ENCODE measurements at regions not wholly inside any gene's neighbourhood (a gene's known extent, or its start where the extent isn't known, plus 50 kb on each side); places are given as distances from the start of the nearest gene placed in this dataset.
"Not testable (repeated sequence)": the region's sequence is repeated elsewhere in the genome, so short reads cannot be mapped to it uniquely, and the experiment has no call there.

DNA sequence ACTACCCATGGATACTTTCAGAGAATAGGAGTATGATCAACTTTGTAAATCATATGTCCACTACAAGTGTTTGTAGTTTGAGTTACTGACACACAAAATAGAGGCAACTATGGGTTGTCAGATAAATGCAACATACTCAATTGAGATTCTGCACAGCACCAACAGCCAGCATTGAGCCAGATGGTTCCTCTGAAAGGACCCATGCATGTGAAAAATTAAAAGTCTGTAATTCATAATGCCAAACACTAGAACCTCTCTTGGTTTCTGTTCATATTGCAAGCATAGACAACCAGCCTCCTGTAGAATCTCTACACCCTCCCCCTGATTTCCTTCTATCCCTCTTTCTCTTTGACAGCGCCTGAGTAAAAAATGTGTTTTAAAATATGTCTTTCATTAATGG is 831.0 kb downstream of the C12orf50 start:
- no peaks in the 10 kb centered on the region for H3K27me3 ChIP-seq (replicated peaks; ENCODE audit: control insufficient read depth, insufficient read depth, low read length)
- H3K36me3 ChIP-seq (ENCODE audit: control insufficient read depth, insufficient read depth, low read length) = no peaks in the 10 kb centered on the region
- no peak for DNase-seq (ENCODE audit: extremely low read depth, insufficient read length)
- no peak overlapping the region for H3K4me3 ChIP-seq (replicated peaks; ENCODE audit: low read depth, low read length)
- TF ChIP-seq CTCF (IDR thresholded peaks at IDR 0.05; ENCODE audit: insufficient read depth, low read length, poor library complexity, severe bottlenecking) = no peak

GRCh38 chr12:87196321-87196720 is 832.9 kb downstream of the C12orf50 start:
- no peak for TF ChIP-seq CTCF (IDR thresholded peaks at IDR 0.05; ENCODE audit: insufficient read depth, low read length, poor library complexity, severe bottlenecking)
- DNase-seq (ENCODE audit: extremely low read depth, insufficient read length) = no peak
- Histone ChIP-seq H3K27me3 (replicated peaks; ENCODE audit: control insufficient read depth, insufficient read depth, low read length) (no peaks in the 10 kb centered on the region), H3K4me3 (replicated peaks; ENCODE audit: low read depth, low read length) (no peak overlapping the region), H3K36me3 (ENCODE audit: control insufficient read depth, insufficient read depth, low read length) (no peaks in the 10 kb centered on the region)

DNA sequence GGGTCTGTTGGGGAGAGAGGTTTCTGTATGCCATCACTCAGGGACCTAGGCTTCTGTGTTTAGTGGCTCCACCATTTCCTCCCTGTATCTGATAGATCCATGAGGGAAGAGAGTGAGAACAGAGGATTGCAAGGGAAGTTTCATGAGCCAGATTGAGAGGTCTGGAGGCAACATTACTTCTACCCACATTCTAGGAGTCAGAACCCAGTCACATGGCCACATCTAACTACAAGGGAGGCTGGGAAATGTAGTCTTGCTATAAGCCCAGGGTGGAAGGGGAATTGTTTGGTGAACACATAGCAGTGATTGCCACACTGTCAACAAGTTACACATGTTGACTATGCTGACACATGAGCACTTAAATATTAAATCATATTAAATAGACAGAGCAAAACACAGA is 834.8 kb downstream of the C12orf50 start:
- not testable (repeated sequence) for H3K4me3 ChIP-seq (replicated peaks; ENCODE audit: low read depth, low read length); H3K36me3 ChIP-seq (ENCODE audit: control insufficient read depth, insufficient read depth, low read length); DNase-seq (ENCODE audit: extremely low read depth, insufficient read length); H3K27me3 ChIP-seq (replicated peaks; ENCODE audit: control insufficient read depth, insufficient read depth, low read length)

GRCh38 chr12:87185367-87185766 is 843.8 kb downstream of the C12orf50 start:
- no peaks in the 10 kb centered on the region for H3K27me3 ChIP-seq (replicated peaks; ENCODE audit: control insufficient read depth, insufficient read depth, low read length)
- no peaks in the 10 kb centered on the region for H3K36me3 ChIP-seq (ENCODE audit: control insufficient read depth, insufficient read depth, low read length)
- no peak overlapping the region for H3K4me3 ChIP-seq (replicated peaks; ENCODE audit: low read depth, low read length)
- no peak for DNase-seq (ENCODE audit: extremely low read depth, insufficient read length)
- TF ChIP-seq CTCF (IDR thresholded peaks at IDR 0.05; ENCODE audit: insufficient read depth, low read length, poor library complexity, severe bottlenecking) = no peak

- DNase-seq (ENCODE audit: extremely low read depth, insufficient read length) = no peak
- Histone ChIP-seq H3K36me3 (ENCODE audit: control insufficient read depth, insufficient read depth, low read length) (no peaks in the 10 kb centered on the region), H3K27me3 (replicated peaks; ENCODE audit: control insufficient read depth, insufficient read depth, low read length) (no peaks in the 10 kb centered on the region), H3K4me3 (replicated peaks; ENCODE audit: low read depth, low read length) (no peak overlapping the region)
- no peak for TF ChIP-seq CTCF (IDR thresholded peaks at IDR 0.05; ENCODE audit: insufficient read depth, low read length, poor library complexity, severe bottlenecking)
Measured at GRCh38 chr12:87182696-87183233, 846.4 kb downstream of the C12orf50 start.

- no peak for TF ChIP-seq CTCF (IDR thresholded peaks at IDR 0.05; ENCODE audit: insufficient read depth, low read length, poor library complexity, severe bottlenecking)
- H3K4me3 ChIP-seq (replicated peaks; ENCODE audit: low read depth, low read length) = no peak overlapping the region
- H3K36me3 ChIP-seq (ENCODE audit: control insufficient read depth, insufficient read depth, low read length) = no peaks in the 10 kb centered on the region
- H3K27me3 ChIP-seq (replicated peaks; ENCODE audit: control insufficient read depth, insufficient read depth, low read length) = no peaks in the 10 kb centered on the region
- DNase-seq (ENCODE audit: extremely low read depth, insufficient read length) = no peak
Measured at GRCh38 chr12:87171356-87171755, 857.8 kb downstream of the C12orf50 start.
